ENCODE measurements at regions not wholly inside any gene's neighbourhood (a gene's known extent, or its start where the extent isn't known, plus 50 kb on each side); places are given as distances from the start of the nearest gene placed in this dataset.

DNA sequence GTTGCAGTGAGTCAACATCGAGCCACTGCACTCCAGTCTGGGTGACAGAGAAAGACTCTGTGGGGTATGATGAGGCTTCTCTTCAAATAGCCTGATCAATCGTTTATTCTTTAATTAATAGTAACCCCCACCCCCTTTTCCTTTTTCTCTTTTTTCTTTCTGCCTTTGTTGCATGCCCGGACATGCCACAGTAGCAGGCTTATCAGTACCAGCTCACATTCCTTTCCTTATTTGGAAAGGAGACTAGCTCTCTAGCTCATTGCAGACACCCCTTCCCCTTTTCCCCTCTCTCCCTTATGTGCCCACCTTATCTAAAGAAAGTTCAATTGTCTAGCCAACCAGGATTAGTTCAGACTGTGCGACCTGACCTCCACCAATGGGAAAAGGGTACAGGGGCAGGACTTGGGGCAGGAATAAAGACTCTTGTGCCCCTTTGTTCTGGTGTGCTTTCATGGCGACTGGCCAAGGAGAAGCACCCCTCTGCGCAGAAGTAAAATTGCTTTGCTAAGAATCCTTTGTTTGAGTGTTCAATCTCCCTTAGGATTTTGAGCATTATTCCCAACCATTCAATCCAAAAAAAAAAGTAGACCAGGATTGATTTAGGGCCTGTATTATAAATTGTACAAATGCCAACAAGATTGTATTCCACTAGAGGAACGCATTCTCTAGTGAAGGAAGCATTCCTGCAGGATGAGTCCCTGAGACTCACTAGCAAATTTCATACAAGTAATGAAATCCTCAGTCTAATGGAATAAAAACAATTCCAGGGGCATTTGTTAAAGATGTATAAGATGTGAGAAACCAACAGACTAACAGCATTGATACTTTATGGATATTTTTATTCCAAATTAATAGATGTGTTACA is 95.8 kb upstream of the SNRPN start:
- no peak for TF ChIP-seq CTCF (IDR thresholded peaks at IDR 0.05)
- TF ChIP-seq POLR2A (IDR thresholded peaks at IDR 0.05) = no peak

Measured in ovary (tissue), 3 donors.